ENCODE measurements at regions not wholly inside any gene's neighbourhood (a gene's known extent, or its start where the extent isn't known, plus 50 kb on each side); places are given as distances from the start of the nearest gene placed in this dataset.

DNA sequence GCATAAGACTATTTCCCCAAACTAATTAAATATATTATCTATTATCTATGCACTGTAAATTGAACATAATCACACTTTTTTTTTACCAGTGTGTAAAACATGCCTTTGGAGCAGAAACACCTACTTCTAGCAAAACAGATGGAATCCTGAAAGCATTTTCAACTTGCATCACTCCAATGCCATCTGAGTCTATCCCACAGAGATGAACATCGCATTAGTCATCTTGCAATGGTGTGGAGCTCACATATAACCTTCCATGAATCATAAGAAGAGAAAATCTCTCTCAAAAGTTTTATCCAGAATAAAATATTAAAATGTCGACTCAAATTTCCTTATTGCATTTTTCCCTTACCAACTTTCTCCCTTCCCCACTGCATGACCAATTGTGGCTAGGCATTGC, 406.7 kb upstream of the ACTRT1 start:
- H3K27ac ChIP-seq: peak overlapping the region; percentile 66
- no peak for DNase-seq (ENCODE audit: low read depth, low spot score)

DNA sequence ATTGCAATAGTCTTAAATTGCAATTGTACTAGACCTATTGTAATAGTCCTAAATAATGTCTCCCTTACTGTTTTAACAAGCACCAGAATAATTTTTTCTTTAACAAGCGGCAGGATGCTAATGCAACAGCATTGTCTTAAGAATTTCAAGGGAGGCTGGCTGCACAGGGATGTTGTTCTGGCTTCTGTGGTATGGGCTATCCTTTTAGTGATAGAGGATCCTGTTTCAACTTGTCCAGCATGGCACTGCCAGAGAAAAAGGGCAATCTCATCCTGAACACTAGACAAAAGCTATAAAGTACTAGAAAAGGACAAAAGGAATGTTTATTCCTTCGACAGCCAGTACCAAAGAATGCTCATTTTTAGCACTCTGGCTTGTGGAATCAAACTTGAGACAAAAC, 405.5 kb upstream of the ACTRT1 start:
- peak overlapping the region; percentile 66 for H3K27ac ChIP-seq
- DNase-seq (ENCODE audit: low read depth, low spot score): no peak

DNA sequence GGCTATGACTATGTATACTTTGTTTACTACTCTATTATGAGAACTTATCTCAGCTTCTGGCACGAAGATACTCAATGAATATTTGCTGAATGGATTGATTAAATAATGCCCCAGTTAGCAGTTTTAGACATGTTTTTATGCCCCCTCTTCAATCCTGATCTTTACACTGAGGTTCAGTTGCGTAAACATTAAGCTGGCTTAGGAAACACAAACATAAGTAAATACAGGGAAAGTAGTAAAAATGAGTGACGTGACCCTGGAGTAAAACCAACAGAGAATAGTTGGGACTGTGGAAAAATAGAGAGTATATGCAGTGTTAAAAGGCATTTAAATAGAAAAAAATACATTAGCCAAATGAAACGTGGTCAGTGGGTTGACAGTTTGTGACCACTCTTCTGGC, 387.0 kb upstream of the ACTRT1 start:
- no peak for DNase-seq (ENCODE audit: low read depth, low spot score)
- no peak overlapping the region for H3K27ac ChIP-seq

DNA sequence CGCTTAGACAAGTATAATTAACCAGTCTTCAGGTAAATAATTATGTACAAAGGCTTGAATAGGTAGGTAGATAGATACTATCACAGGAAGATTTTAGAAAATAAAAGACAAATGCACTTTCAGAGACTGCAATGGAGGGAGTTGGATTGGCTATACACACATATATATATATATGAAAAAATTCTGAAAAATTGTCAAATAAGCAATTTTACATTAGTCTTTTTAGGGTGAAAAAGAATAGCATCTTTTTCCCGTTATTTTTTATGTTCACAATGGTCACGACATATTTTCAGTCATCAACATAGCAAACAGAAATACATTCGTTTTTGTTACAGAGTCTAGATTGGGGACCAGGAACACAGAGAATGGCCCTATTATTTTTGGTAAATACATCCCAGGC, 385.9 kb upstream of the ACTRT1 start:
- H3K27ac ChIP-seq: peak overlapping the region; percentile 75
- DNase-seq (ENCODE audit: low read depth, low spot score): no peak

DNA sequence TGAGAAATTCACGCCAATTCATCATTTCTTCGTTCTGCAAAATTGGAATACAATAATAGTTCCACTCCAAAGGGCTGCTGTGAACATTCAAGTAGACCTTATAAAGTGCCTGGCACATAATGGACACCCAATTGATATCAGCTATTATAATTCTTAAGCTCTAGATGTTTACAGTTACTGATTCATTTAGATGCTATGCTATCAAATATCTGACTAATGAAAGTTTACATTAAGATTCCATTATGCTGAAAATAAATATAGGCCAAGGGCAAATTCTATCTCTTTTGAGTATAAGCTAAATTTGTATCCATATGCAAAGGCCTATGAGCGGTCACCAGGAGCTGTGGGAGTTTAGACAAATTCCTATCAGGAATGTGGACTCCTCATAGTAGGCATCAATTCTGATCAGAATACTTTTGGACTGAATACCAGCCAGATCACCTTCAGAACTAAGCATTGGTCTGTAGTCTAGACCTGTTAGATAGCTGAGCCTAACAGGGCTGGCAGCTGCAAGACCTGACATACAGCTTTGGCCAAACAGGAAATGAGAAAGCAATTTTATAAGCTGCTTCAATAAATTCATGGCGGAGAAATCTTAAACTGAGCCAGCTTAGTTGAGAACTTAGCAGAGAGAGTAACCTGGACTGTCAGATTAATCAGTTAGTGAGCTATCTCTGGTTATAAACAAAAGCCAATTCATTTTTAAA, 384.3 kb upstream of the ACTRT1 start:
- peak overlapping the region; percentile 75 for H3K27ac ChIP-seq
- DNase-seq (ENCODE audit: low read depth, low spot score): peak; percentile 22

DNA sequence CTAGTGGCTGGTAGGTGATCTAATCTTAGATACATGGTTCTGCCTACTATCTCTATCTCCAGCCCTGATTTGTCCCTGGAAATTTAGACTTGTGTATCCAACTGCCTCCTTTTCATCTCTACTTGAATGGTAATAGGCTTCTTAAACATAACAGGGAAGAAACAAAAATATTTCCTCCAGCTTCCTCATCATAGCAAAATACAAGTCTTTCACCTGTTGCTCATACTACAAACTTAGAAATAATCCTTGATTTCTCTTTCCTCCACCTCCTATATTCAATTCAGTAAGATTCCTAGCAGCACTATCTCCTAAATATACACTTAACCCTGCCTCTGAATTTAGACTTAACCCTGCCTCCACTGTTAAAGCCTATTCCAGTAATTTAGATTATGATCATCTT, 373.3 kb upstream of the ACTRT1 start:
- no peak overlapping the region for H3K27ac ChIP-seq
- DNase-seq (ENCODE audit: low read depth, low spot score): no peak

DNA sequence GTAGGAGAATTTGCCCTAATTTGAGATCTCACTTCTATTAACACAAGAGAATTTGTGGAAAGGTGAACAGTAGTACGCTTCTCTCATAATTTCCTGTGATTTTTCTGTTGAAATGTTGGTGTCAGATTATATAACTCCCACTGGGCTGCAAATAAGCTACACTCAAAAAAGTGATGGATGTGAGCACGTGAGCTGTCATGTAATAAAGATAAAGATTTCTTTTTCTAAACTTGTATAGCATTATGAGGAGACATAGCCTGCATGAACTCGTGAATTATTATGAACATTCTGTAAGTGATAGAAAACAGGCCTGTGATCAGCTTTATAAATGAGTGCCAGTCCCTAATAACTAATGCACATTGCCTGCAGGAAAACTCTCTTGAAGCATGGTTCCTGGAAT, 356.6 kb upstream of the ACTRT1 start:
- no peak for DNase-seq (ENCODE audit: low read depth, low spot score)
- H3K27ac ChIP-seq: no peak overlapping the region

DNA sequence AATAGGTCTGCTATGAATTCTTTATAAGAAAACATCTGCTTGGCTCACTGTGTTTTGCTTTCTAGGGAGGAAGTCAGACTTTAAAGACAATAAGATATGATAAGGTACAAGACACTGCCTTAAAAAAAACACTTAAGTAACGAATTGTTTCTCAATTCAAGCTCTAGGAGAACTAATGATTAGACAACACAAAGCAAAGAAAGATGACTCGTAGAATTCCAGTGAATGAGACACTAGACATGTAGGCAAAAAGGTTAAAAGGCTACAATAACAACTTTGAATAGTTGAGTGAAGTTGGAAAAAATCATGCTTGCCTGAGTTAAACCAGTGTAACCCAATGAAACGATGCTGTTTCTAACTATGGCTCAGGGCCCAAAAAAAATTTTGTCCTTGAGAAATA, 344.4 kb upstream of the ACTRT1 start:
- no peak for DNase-seq (ENCODE audit: low read depth, low spot score)
- peak overlapping the region; percentile 17 for H3K27ac ChIP-seq

DNA sequence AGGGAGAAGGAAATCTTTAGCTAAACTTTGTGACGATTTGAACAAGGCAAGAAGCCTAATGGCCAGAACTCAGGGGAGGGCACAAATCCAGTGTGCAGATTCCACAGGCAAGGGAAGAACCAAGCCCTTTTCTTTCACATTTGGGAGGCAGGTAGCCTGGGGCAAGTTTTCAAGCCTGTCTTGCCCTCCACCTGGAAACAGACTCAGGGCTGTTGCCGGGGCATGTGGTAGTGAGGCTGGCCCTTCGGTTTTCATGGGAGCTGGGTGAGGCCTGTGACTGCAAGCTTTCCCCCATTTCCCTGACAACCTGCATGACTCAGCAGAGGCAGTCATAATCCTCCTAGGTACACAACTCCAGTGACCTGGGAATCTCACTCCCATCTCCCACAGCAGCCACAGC, 331.6 kb upstream of the ACTRT1 start:
- H3K27ac ChIP-seq: peak overlapping the region; percentile 75

DNA sequence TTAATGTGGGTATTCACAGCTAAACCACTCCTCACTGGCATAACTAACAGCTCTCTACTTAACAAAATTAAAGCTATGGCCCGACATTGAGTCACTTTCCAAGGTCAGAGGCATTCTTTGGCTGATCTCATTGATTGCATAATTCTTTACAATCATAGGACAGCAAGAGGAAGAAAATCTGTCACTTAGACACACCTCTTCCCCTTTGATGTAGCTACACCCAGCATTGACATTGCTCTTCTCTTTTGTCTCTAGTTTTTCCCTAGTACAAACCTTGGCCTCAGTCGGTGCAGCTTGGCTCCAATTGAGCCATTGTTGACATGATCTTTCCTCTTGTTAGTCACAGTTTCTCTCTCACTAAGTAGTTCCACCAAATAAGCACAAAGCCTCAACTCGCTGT, 313.3 kb upstream of the ACTRT1 start:
- peak overlapping the region; percentile 10 for H3K27ac ChIP-seq
- DNase-seq (ENCODE audit: low read depth, low spot score): no peak

More for the DNA sequence above, 331.6 kb upstream of the ACTRT1 start:
- peak; percentile 73 for DNase-seq (ENCODE audit: low read depth, low spot score)

DNA sequence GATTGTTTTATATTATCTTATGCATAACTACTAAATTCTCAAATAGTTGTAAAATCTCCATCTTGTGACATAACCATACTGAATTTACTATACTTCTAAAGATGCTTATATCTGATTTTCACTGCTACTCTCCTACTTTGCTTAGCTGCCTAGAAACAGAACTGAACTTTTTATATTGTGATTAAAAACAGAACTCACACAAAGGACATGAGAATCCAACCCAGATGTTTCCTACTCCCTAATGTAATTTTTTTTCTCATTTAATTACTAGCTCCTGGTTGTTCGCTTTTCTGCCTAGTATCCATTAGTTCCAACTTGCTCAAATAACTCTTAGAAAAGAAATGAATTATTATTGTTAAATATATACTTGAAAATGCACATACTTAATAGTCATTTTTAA, 283.5 kb upstream of the ACTRT1 start:
- H3K27ac ChIP-seq: no peak overlapping the region
- DNase-seq (ENCODE audit: low read depth, low spot score): no peak

DNA sequence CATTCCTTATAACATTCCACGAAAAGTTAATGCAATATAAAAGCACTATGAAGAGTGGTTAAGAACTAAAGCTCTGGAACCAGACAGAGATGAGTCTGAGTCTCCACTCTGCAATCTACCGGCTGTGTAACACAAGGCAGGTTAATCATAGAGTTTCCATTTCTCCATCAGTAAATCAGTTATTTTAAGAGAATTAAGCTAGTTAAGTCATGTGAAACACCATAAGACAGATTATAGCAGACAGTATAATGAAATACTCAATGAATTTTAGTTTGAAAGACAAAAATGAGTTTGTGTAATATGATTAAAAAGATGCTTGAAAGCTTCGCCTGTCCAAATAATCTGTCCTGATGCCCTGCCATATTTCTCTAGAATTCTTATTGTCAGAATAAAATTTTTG, 282.6 kb upstream of the ACTRT1 start:
- H3K27ac ChIP-seq: no peak overlapping the region
- no peak for DNase-seq (ENCODE audit: low read depth, low spot score)

DNA sequence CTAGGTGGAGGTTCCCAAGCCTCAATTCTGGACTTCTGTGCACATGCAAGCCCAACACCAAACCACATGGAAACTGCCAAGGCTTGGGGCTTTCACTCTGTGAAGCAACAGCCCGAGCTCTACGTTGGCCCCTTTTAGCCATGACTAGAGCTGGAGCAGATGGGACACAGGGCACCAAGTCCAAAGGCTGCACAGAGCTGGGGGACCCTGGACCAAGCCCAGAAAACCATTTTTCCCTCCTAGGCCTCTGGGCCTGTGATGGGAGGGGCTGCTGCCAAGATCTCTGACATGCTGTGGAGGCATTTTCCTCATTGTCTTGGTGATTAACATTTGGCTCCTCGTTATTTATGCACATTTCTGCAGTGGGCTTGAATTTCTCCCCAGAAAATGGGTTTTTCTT, 258.7 kb upstream of the ACTRT1 start:
- no peak for DNase-seq (ENCODE audit: low read depth, low spot score)
- H3K27ac ChIP-seq: no peak overlapping the region

DNA sequence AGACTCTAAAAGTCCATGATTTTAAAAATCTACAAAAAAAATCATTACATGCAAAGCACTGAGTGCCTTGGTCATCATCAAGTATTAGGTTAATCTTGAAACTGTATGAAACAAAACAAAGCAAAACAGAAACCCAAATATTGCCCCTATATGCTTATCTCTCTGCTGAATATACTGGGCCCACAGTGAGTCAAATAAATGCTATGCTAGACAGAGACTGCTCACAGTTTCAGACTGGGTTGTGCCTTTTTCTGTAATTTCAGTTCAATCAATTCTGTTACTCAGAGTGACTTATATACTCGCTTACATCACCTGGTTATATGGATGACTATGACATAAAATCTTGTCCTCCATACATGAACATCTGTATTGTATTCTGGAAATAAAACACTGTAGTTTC, 257.1 kb upstream of the ACTRT1 start:
- peak; percentile 40 for DNase-seq (ENCODE audit: low read depth, low spot score)
- H3K27ac ChIP-seq: peak overlapping the region; percentile 46

DNA sequence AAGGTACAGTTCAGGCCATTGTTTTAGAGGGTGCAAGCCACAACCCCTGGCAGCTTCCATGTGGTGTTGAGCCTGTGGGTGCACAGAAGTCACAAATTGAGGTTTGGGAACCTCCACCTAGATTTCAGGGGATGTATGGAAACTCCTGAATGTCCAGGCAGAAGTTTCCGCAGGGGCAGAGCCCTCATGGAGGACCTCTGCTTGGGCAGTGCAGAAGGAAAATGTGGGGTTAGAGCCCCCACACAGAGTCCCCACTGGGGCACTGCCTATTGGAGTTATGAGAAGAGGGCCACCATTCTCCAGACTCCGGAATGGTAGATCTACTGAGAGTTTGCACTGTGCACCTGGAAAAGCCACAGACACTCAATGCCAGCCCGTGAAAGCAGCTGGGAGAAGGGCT, 242.0 kb upstream of the ACTRT1 start:
- H3K27ac ChIP-seq: no peak overlapping the region
- DNase-seq (ENCODE audit: low read depth, low spot score): no peak

DNA sequence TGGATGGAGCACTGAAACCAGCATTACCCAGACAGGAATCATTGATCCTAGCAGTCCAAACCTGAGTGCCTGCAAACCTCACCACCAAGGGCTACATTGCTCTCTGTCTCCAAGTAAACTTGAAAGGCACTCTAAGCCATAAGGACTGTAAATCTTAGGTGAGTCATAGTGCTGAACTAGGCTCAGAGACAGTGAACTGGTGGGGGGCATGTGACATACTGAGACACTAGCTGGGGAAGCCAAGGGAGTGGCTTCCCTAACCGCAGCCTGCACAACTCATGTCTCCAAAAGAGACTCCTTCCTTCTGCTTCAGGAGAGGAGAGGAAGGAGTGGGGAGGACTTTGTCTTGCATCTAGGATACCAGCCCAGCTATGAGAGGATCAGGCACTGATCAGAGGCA, 235.5 kb upstream of the ACTRT1 start:
- no peak for DNase-seq (ENCODE audit: low read depth, low spot score)
- no peak overlapping the region for H3K27ac ChIP-seq

DNA sequence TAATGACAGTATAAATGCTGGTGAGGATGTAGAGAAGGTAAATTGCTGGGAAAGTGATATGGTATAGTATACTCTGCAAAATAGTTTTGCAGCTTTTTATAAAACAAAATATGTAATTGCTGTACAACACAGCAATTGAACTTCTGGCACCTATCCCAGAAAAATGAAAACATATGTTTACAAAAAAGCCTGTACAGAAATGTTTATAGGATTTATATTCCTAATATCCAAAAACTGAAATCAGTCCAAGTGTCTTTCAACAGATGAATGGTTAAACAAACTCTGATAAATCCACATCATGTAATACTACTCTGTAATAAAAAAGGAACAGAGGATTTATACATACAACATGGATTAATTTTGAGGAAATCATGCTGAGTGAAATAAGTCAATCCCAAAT, 198.4 kb upstream of the ACTRT1 start:
- DNase-seq (ENCODE audit: low read depth, low spot score): no peak
- H3K27ac ChIP-seq: no peak overlapping the region

DNA sequence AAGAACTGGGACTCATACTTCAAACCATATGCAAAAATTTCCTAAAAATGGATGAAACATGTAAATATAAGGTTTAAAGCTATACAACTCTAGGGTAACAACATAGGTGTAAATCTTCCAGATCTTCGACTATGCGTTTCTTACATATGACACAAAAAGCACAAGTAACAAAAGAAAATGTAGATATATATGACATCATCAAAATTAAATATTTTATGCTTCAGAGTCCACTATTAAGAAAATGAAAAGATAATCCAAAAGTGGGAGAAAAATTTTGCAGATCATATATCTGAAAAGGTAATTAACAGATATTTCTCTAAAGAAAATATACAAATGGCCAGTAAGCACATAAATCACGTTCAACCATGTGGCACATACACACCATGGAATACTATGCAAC, 164.2 kb upstream of the ACTRT1 start:
- H3K27ac ChIP-seq: no peak overlapping the region
- no peak for DNase-seq (ENCODE audit: low read depth, low spot score)

DNA sequence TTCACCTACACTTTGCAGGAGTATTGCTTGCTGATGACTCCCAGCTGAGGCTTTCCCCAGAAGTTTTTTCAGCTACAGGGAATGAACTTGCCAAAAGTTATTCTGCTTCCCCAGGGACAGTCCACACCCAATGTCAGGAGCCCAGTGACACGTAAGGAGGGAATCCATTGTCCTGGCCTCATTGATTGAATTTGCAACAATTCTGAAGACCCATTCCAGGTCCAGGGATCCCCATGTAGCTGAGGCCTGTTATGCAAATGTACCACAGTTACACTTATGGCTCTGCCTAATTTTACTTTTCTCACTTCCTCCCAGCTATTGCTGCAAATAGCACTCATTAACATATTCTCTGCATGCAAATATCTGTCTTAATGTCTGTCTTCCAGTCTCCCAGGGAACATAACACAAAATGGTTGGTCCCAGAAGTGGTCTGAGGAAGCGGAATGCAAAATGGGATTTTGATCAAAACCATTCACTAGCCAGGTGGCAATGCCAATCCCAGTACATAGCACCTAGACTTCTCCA, 113.7 kb upstream of the ACTRT1 start:
- no peak overlapping the region for H3K27ac ChIP-seq
- DNase-seq (ENCODE audit: low read depth, low spot score): no peak

DNA sequence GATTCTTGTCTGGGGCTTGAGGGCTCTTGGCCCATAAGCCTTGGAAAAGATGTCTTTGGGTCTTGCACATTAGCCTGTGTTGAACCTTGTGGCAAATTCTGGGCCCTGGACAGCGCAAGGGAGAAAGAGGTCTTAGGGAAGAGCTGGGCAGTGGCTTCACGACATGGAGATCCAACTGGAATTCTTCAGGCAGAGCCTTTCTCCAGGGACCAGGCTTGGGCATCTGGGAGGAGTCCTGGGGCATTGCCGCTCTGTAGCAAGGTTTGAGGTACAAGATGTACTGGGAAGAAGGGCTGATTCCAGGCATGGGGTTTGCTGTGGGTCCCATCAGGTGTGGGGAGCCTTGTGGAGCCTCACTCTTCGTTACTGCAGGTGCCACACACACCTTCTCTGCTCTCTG, 104.0 kb upstream of the ACTRT1 start:
- no peak for DNase-seq (ENCODE audit: low read depth, low spot score)

DNA sequence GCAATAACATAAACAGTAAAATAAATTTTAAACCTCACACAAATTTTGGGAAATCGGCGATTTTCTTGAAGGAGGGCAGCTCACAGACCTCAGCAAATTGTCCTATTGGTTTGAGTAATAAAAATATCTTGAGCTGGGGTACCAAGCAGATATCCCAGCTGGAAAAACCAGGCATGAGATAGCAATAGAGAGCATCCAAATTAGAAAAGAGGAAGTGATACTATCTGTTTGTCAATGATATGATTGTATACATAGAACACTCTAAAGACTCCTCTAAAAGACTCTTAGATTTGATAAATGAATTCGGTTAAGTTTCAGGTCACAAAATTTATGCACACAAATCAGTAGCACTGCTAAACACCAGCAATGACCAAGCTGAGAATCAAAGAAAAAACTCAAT, 90.5 kb upstream of the ACTRT1 start:
- H3K27ac ChIP-seq: no peak overlapping the region

More for the DNA sequence above, 104.0 kb upstream of the ACTRT1 start:
- no peak overlapping the region for H3K27ac ChIP-seq

DNA sequence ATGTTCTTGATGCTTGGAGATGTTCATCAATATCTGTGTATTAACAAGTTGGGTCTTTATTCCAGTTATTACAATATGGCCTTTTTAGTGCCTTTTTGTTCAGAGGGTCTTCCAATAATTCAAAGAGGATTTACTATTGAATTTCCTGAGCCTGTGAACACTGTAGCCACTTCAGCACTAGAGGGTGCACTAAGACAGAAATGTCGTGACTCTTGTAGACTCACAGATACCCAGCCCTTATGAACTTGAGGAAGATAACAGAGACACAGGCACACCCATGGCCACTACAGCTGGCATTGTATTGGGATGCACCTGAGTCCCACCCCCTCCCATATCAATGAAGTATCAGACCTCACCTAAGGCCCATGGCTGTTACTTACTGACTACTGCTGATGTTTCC, 54.4 kb upstream of the ACTRT1 start:
- no peak for DNase-seq (ENCODE audit: low read depth, low spot score)

More for the DNA sequence above, 90.5 kb upstream of the ACTRT1 start:
- DNase-seq (ENCODE audit: low read depth, low spot score): no peak

More for the DNA sequence above, 54.4 kb upstream of the ACTRT1 start:
- no peak overlapping the region for H3K27ac ChIP-seq
